ENCODE measurements at regions not wholly inside any gene's neighbourhood (a gene's known extent, or its start where the extent isn't known, plus 50 kb on each side); places are given as distances from the start of the nearest gene placed in this dataset.

DNA sequence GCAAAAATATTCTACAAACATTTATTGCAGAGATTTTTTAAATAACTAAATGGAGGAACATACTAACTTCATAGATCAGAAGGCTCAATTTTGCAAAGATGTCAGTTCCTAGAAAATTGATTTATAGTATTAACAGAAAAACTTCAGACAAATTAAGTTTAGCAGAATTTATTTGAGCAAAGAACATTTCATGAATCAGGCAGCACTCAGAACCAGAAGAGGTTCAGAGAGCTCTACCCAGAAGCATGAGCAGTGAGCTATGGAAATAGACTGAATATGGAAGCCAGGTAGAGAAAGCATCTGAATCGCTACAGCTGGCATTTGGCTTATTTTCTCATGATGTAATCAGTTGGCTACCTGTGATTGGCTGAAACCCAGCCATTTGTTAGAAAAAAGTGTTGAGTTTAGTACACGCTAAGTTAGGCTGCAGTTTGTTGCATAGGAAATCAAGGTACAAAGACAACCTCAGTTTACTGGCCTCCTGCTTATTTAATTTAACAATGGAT, 174.5 kb upstream of the TAB2 start:
- no peak for TF ChIP-seq GATA2 (IDR thresholded peaks at IDR 0.05; ENCODE audit: low read depth, low read length)
- no peak for TF ChIP-seq GATA3 (IDR thresholded peaks at IDR 0.05; ENCODE audit: low read depth, low read length)
